ENCODE measurements at regions not wholly inside any gene's neighbourhood (a gene's known extent, or its start where the extent isn't known, plus 50 kb on each side); places are given as distances from the start of the nearest gene placed in this dataset.

DNA sequence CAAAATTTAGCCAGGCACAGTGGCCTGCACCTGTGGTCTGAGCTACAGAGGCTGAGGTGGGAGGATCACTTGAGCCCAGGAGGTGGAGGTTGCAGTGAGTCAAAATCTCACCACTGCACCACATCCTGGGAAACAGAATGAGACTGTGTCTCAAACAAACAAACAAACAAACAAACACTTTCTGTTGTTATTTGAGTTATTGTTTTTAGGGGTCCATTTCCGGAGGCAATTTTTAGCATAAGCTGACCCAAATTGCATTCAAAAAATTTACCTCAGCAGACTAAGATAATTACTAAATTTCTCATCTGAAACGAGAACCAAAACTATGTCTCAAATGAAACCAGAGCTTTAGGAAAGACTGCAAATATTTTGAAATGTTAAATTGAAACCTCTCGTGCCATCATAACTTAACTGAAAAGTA, 1485.1 kb downstream of the EFNA5 start:
- TF ChIP-seq GLIS3 (CRISPR knock-in tag; IDR thresholded peaks at IDR 0.05), result no peak
- TF ChIP-seq ZFP3 (CRISPR knock-in tag; IDR thresholded peaks at IDR 0.05), result no peak
- TF ChIP-seq, protein P1, sequence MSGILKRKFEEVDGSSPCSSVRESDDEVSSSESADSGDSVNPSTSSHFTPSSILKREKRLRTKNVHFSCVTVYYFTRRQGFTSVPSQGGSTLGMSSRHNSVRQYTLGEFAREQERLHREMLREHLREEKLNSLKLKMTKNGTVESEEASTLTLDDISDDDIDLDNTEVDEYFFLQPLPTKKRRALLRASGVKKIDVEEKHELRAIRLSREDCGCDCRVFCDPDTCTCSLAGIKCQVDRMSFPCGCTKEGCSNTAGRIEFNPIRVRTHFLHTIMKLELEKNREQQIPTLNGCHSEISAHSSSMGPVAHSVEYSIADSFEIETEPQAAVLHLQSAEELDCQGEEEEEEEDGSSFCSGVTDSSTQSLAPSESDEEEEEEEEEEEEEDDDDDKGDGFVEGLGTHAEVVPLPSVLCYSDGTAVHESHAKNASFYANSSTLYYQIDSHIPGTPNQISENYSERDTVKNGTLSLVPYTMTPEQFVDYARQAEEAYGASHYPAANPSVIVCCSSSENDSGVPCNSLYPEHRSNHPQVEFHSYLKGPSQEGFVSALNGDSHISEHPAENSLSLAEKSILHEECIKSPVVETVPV (CRISPR knock-in tag; IDR thresholded peaks at IDR 0.05), result no peak
- no peak for TF ChIP-seq SNAI2 (CRISPR knock-in tag; IDR thresholded peaks at IDR 0.05)
- no peak for TF ChIP-seq ZNF565 (CRISPR knock-in tag; conservative IDR thresholded peaks at IDR 0.05; ENCODE audit: low read depth)
- TF ChIP-seq, protein P2, sequence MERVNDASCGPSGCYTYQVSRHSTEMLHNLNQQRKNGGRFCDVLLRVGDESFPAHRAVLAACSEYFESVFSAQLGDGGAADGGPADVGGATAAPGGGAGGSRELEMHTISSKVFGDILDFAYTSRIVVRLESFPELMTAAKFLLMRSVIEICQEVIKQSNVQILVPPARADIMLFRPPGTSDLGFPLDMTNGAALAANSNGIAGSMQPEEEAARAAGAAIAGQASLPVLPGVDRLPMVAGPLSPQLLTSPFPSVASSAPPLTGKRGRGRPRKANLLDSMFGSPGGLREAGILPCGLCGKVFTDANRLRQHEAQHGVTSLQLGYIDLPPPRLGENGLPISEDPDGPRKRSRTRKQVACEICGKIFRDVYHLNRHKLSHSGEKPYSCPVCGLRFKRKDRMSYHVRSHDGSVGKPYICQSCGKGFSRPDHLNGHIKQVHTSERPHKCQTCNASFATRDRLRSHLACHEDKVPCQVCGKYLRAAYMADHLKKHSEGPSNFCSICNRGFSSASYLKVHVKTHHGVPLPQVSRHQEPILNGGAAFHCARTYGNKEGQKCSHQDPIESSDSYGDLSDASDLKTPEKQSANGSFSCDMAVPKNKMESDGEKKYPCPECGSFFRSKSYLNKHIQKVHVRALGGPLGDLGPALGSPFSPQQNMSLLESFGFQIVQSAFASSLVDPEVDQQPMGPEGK (CRISPR knock-in tag; IDR thresholded peaks at IDR 0.05; ENCODE audit: borderline replicate concordance), result no peak
- TF ChIP-seq ARNTL (CRISPR knock-in tag; IDR thresholded peaks at IDR 0.05; ENCODE audit: borderline replicate concordance, low read depth), result no peak
- no peak for TF ChIP-seq RARB (CRISPR knock-in tag; IDR thresholded peaks at IDR 0.05)
- no peak for TF ChIP-seq ESRRG (CRISPR knock-in tag; IDR thresholded peaks at IDR 0.05)
- TF ChIP-seq, protein P3, sequence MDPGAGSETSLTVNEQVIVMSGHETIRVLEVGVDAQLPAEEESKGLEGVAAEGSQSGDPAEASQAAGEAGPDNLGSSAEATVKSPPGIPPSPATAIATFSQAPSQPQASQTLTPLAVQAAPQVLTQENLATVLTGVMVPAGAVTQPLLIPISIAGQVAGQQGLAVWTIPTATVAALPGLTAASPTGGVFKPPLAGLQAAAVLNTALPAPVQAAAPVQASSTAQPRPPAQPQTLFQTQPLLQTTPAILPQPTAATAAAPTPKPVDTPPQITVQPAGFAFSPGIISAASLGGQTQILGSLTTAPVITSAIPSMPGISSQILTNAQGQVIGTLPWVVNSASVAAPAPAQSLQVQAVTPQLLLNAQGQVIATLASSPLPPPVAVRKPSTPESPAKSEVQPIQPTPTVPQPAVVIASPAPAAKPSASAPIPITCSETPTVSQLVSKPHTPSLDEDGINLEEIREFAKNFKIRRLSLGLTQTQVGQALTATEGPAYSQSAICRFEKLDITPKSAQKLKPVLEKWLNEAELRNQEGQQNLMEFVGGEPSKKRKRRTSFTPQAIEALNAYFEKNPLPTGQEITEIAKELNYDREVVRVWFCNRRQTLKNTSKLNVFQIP (CRISPR knock-in tag; IDR thresholded peaks at IDR 0.05; ENCODE audit: borderline replicate concordance, low read depth), result no peak
- TF ChIP-seq PPARA (CRISPR knock-in tag; IDR thresholded peaks at IDR 0.05; ENCODE audit: borderline replicate concordance), result no peak
- no peak for TF ChIP-seq ZNF8 (CRISPR knock-in tag; IDR thresholded peaks at IDR 0.05)
